Progenitor cell of endocrine pancreas (in vitro differentiated cells): ENCODE measurements at regions not wholly inside any gene's neighbourhood (a gene's known extent, or its start where the extent isn't known, plus 50 kb on each side); places are given as distances from the start of the nearest gene placed in this dataset.

Experiments used
- DNase-seq: peaks from one replicate; pipeline ENCODE4 v3.0.0; 2021; ENCODE audit warnings: low spot score; ENCODE audit not compliant: unreplicated experiment
- H3K27ac Mint-ChIP-seq: 2 replicates; pipeline ENCODE4 v1.8.0; 2021; ENCODE audit warnings: mild to moderate bottlenecking, moderate library complexity, mixed read lengths
- H3K27me3 Mint-ChIP-seq: 2 replicates; pipeline ENCODE4 v1.8.0; 2021; ENCODE audit warnings: mixed read lengths
- H3K36me3 Mint-ChIP-seq: 2 replicates; pipeline ENCODE4 v1.8.0; 2022; ENCODE audit warnings: mixed read lengths; ENCODE audit not compliant: insufficient read depth
- H3K4me1 Mint-ChIP-seq: 2 replicates; pipeline ENCODE4 v1.8.0; 2021; ENCODE audit warnings: low read depth, mixed read lengths
- H3K4me3 Mint-ChIP-seq: 2 replicates; pipeline ENCODE4 v1.8.0; 2021; ENCODE audit warnings: low read depth, mild to moderate bottlenecking, moderate library complexity, mixed read lengths
- H3K9me3 Mint-ChIP-seq: 2 replicates; pipeline ENCODE4 v1.8.0; 2021; ENCODE audit warnings: low read depth, mixed read lengths
- CTCF ChIP-seq: fragments of 200-600 bp; sonication (generic); IDR thresholded peaks from one replicate; pipeline ENCODE4 v1.5.0; 2021; ENCODE audit warnings: antibody characterized with exemption, mild to moderate bottlenecking; ENCODE audit not compliant: unreplicated experiment

DNA sequence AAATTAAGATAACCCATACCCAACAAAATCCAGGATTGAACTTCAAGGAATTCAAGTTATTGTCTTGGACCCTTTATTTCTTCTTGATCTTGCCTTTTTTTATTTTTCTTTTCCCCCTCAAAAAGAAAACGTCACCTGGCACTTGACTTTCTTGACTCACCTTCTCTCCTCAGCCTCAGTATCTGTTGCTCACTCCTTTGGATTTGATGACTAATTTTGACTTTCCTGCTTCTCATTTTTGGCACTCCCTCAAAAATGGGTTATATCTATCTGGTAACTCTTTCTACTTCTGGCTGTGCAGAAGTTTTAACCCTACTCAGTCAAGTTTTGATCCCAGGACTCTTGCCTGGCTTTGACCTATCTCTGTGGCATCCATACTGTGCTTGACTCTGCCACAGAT is 66.6 kb upstream of the SPATA31D4 start:
- DNase-seq: no peak
- Mint-ChIP-seq H3K9me3 (no peaks in the 10 kb centered on the region), H3K4me3 (no peak overlapping the region), H3K4me1 (no peaks in the 10 kb centered on the region), H3K27me3 (no peaks in the 10 kb centered on the region), H3K27ac (no peak overlapping the region), H3K36me3 (no peaks in the 10 kb centered on the region)
- no peak for TF ChIP-seq CTCF

GRCh38 chr9:81868145-81868544 is 60.1 kb upstream of the SPATA31D4 start:
- no peaks in the 10 kb centered on the region for H3K4me1 Mint-ChIP-seq
- DNase-seq: no peak
- no peak overlapping the region for H3K4me3 Mint-ChIP-seq
- no peak for TF ChIP-seq CTCF
- no peak overlapping the region for H3K27ac Mint-ChIP-seq
- no peaks in the 10 kb centered on the region for H3K36me3 Mint-ChIP-seq
- H3K27me3 Mint-ChIP-seq: no peaks in the 10 kb centered on the region
- peaks cover 5% of the 10 kb centered on the region for H3K9me3 Mint-ChIP-seq

DNA sequence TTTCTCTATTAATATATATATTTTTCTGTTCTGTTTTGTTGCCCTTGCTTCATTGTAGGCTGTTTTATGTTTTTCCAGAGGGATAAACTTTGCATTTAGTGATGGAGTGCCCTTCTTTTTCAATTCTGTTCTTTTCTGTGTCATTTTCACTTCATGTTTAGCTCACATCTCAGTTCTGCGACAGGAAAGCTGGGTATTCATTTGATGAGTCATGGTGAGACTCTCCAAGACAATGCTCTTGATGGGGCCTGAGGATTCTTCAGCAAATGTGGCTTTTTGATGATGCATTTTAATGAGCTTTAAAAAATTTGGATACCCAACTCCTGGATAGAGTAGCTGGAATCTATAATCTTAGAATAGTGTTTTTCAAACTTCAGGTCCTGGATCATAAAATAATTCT is 56.5 kb upstream of the SPATA31D4 start:
- TF ChIP-seq CTCF: no peak
- no peak for DNase-seq
- Mint-ChIP-seq H3K9me3 (peaks cover 5% of the 10 kb centered on the region), H3K4me1 (no peaks in the 10 kb centered on the region), H3K27me3 (no peaks in the 10 kb centered on the region), H3K36me3 (no peaks in the 10 kb centered on the region), H3K27ac (no peak overlapping the region), H3K4me3 (no peak overlapping the region)

- no peaks in the 10 kb centered on the region for H3K36me3 Mint-ChIP-seq
- no peak for DNase-seq
- no peak overlapping the region for H3K4me3 Mint-ChIP-seq
- no peaks in the 10 kb centered on the region for H3K9me3 Mint-ChIP-seq
- H3K27ac Mint-ChIP-seq: no peak overlapping the region
- no peak for TF ChIP-seq CTCF
- H3K27me3 Mint-ChIP-seq: no peaks in the 10 kb centered on the region
- no peaks in the 10 kb centered on the region for H3K4me1 Mint-ChIP-seq
Observed at GRCh38 chr9:81874250-81874649, 54.0 kb upstream of the SPATA31D4 start.

GRCh38 chr9:81874931-81875330 is 53.3 kb upstream of the SPATA31D4 start:
- Mint-ChIP-seq H3K36me3 (no peaks in the 10 kb centered on the region), H3K27me3 (no peaks in the 10 kb centered on the region), H3K4me1 (no peaks in the 10 kb centered on the region), H3K9me3 (no peaks in the 10 kb centered on the region), H3K27ac (no peak overlapping the region), H3K4me3 (no peak overlapping the region)
- no peak for TF ChIP-seq CTCF
- no peak for DNase-seq
